A549 (cell line): ENCODE measurements at regions not wholly inside any gene's neighbourhood (a gene's known extent, or its start where the extent isn't known, plus 50 kb on each side); places are given as distances from the start of the nearest gene placed in this dataset.

Source experiments
- CBX2 ChIP-seq: fragments of 200-600 bp; sonication (generic); IDR thresholded peaks from 2 replicates; pipeline ENCODE4 v1.6.1; 2016; ENCODE audit warnings: low read depth, mild to moderate bottlenecking, borderline replicate concordance
- EP300 ChIP-seq, 2 experiments: fragments of >200 bp; sonication (Bioruptor Twin); formaldehyde crosslinking; IDR thresholded peaks; 2 replicates in 1 of 2; 3 replicates in 1 of 2; pipeline ENCODE4 v1.6.1; 2016 to 2017
- HDAC2 ChIP-seq: fragments of 200-600 bp; sonication (generic); IDR thresholded peaks from 2 replicates; pipeline ENCODE4 v1.6.1; 2016
- JUN ChIP-seq, 2 experiments: fragments of >200 bp; sonication (Bioruptor Twin); formaldehyde crosslinking; IDR thresholded peaks; 2 replicates in 1 of 2; 3 replicates in 1 of 2; pipeline ENCODE4 v1.6.1; 2016 to 2017
- NR3C1 ChIP-seq: fragments of >200 bp; sonication (Bioruptor Twin); formaldehyde crosslinking; IDR thresholded peaks from 3 replicates; pipeline ENCODE4 v1.6.1; 2017
- POLR2A ChIP-seq: IDR thresholded peaks from 2 replicates; pipeline ENCODE4 v1.6.1; 2012; ENCODE audit warnings: mild to moderate bottlenecking, low read length
- POLR2AphosphoS2 ChIP-seq: conservative IDR thresholded peaks from 2 replicates; pipeline ENCODE4 v1.6.1; 2012; ENCODE audit warnings: low read length, improper control_type of control experiment, inconsistent platforms
- RAD21 ChIP-seq, 2 experiments: fragments of >200 bp in 1 of 2; sonication (Bioruptor Twin) in 1 of 2; formaldehyde crosslinking in 1 of 2; IDR thresholded peaks in 1 of 2; conservative IDR thresholded peaks in 1 of 2; 2 replicates in 1 of 2; 3 replicates in 1 of 2; pipeline ENCODE4 v1.6.1; 2012 to 2018; ENCODE audit warnings: inconsistent platforms in 1 of 2
- TP53 ChIP-seq: fragments of 250-450 bp; sonication (Bioruptor Pico); IDR thresholded peaks from 2 replicates; pipeline ENCODE4 v1.5.0; 2021; ENCODE audit warnings: mild to moderate bottlenecking, moderate library complexity
- TF ChIP-seq, protein P1 (sequence below): fragments of >200 bp; sonication (Bioruptor Twin); formaldehyde crosslinking; IDR thresholded peaks from 3 replicates; pipeline ENCODE4 v1.5.1; 2016
- TF ChIP-seq, protein P2 (sequence below): IDR thresholded peaks from 2 replicates; pipeline ENCODE4 v1.6.1; 2012

DNA sequence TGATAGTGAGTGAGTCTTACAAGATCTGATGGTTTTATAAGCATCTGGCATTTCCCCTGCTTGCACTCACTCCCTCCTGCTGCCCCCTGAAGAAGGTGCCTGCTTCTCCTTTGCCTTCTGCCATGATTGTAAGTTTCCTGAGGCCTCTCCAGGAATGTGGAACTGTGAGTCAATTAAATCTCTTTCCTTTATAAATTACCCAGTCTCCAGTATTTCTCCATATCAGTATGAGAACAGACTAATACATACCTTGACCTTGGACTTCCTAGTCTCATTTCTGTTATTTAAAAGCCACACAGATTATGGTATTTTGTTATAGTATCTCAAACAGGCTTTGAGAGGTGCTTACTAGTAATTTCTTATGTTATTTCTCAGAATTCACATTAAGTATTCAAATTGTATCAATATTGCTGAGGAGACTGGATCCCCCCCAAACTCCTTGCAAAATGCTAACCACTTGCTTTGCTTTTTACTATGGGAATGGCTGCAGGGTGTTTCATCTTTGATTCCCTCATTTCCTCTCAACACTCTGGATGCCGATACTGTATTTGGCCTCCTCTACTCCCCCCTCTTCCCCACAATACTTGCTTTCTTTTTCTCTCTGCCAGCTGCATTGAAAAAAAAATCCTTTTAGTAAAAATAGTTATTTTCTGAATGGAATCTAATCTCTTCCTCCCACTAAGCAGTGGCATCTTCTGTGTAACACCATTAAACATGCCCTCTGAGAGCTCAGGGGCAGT is 96.9 kb upstream of the WLS start:
- TF ChIP-seq POLR2AphosphoS2 (no peak), RAD21 (conservative IDR thresholded peaks at IDR 0.05 in 1 of 2, IDR thresholded peaks at IDR 0.05 in 1 of 2) (no peak), POLR2A (no peak), TP53 (CRISPR knock-in tag) (no peak), CBX2 (no peak), HDAC2 (no peak), NR3C1 (no peak), EP300 (IDR thresholded peaks at IDR 0.05) (no peak), JUN (IDR thresholded peaks at IDR 0.05) (no peak)
- TF ChIP-seq, protein P1, sequence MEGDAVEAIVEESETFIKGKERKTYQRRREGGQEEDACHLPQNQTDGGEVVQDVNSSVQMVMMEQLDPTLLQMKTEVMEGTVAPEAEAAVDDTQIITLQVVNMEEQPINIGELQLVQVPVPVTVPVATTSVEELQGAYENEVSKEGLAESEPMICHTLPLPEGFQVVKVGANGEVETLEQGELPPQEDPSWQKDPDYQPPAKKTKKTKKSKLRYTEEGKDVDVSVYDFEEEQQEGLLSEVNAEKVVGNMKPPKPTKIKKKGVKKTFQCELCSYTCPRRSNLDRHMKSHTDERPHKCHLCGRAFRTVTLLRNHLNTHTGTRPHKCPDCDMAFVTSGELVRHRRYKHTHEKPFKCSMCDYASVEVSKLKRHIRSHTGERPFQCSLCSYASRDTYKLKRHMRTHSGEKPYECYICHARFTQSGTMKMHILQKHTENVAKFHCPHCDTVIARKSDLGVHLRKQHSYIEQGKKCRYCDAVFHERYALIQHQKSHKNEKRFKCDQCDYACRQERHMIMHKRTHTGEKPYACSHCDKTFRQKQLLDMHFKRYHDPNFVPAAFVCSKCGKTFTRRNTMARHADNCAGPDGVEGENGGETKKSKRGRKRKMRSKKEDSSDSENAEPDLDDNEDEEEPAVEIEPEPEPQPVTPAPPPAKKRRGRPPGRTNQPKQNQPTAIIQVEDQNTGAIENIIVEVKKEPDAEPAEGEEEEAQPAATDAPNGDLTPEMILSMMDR = no peak
- TF ChIP-seq, protein P2, sequence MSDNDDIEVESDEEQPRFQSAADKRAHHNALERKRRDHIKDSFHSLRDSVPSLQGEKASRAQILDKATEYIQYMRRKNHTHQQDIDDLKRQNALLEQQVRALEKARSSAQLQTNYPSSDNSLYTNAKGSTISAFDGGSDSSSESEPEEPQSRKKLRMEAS = no peak
